Adrenal gland (tissue), 5 donors: ENCODE measurements at regions not wholly inside any gene's neighbourhood (a gene's known extent, or its start where the extent isn't known, plus 50 kb on each side); places are given as distances from the start of the nearest gene placed in this dataset.

Source experiments
- POLR2A ChIP-seq, 2 donors: fragments of 450-650 bp; IDR thresholded peaks; one replicate each; pipeline ENCODE4 v1.6.1; 2017; ENCODE audit warnings: antibody characterized with exemption in 2 of 2, mild to moderate bottlenecking in 2 of 2, moderate library complexity in 1 of 2
- TF ChIP-seq, protein P1 (sequence below), 6 experiments: fragments of 450-650 bp in 4 of 6; fragments of 200-600 bp in 2 of 6; sonication (generic) in 1 of 6; IDR thresholded peaks; 1 replicate in 5 of 6; 2 replicates in 1 of 6; pipeline versions ENCODE4 v1.5.1 to v1.8.0; 2016 to 2021; ENCODE audit warnings: antibody characterized with exemption in 6 of 6, mild to moderate bottlenecking in 2 of 6, moderate library complexity in 1 of 6
- donor health status: DM: no; HTN: no; CAD: no.

DNA sequence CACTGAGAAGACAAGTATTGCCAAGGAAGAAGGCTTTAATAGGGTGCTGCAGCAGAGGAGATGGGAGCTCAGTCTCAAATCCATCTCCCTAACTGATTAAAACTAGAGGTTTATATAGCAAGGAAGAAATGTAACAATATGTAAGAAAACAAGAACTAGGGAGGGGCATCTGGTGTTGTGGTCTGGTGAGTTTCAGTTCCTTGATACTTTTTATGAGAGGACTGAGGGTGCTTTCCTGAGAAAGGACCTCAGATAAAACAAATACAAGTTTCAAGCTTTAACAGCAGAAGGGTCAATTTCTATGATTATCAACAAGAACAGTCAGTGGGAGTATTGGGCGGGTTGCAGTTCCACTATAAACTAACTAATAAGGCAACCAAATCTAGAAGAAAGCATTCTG lies 1967.5 kb downstream of the SUCLG1 start:
- TF ChIP-seq, protein P1, sequence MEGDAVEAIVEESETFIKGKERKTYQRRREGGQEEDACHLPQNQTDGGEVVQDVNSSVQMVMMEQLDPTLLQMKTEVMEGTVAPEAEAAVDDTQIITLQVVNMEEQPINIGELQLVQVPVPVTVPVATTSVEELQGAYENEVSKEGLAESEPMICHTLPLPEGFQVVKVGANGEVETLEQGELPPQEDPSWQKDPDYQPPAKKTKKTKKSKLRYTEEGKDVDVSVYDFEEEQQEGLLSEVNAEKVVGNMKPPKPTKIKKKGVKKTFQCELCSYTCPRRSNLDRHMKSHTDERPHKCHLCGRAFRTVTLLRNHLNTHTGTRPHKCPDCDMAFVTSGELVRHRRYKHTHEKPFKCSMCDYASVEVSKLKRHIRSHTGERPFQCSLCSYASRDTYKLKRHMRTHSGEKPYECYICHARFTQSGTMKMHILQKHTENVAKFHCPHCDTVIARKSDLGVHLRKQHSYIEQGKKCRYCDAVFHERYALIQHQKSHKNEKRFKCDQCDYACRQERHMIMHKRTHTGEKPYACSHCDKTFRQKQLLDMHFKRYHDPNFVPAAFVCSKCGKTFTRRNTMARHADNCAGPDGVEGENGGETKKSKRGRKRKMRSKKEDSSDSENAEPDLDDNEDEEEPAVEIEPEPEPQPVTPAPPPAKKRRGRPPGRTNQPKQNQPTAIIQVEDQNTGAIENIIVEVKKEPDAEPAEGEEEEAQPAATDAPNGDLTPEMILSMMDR (IDR thresholded peaks at IDR 0.05), result no peak
- TF ChIP-seq POLR2A (IDR thresholded peaks at IDR 0.05), result no peak
